UCSD-AML1 (cell line): ENCODE measurements at regions not wholly inside any gene's neighbourhood (a gene's known extent, or its start where the extent isn't known, plus 50 kb on each side); places are given as distances from the start of the nearest gene placed in this dataset.
A peak's percentile ranks its signal among the peaks of the same experiment; 100 is the strongest.
"Not testable (repeated sequence)": the region's sequence is repeated elsewhere in the genome, so short reads cannot be mapped to it uniquely, and the experiment has no call there.

Experiments
- DNase-seq: peaks from one replicate; lab custom pipeline; 2025; ENCODE audit not compliant: unreplicated experiment; lab: John Stamatoyannopoulos, UW

DNA sequence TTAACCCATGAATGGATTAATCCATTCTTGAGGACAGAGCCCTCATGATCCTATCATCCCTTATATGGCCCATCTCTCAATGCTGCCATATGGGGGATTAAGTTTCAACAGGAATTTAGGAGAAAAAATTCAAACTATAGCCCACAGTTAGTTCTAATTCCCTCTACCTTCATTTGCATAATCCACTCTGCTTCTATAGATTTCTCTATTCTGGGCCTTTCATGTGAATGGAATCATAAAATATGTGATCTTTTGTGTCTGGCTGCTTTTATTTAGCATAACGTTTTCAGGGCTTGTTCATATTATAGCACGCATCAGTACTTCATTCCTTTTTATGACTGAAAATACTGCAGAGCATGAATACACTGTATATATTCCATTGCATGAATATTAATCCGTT is 55.4 kb downstream of the CTSL start:
- no peak for DNase-seq

GRCh38 chr9:87783180-87783579 is 57.3 kb downstream of the CTSL start:
- no peak for DNase-seq

GRCh38 chr9:87785315-87785970 is 59.5 kb downstream of the CTSL start:
- not testable (repeated sequence) for DNase-seq

DNA sequence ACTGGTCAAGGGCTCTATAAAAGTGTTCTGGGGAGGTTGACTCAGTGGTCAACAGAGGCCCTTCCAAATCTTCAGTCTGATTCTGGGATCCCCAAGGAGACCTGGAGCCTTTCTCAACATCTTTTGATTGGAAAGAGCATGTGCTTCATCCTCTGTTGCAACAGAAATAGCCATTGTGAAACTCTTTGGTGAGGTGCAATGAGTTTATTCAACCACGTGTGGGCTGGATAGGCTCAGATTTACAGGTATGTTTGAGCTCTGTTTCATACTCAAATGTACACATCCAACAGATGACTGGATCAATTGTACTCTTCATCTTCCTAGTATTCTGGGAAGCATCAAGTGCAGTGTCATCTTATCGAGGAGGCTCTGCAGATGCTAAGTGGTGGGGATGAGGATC is 60.5 kb downstream of the CTSL start:
- no peak for DNase-seq

GRCh38 chr9:87786876-87787275 is 61.0 kb downstream of the CTSL start:
- no peak for DNase-seq

- DNase-seq, result no peak
Measured at GRCh38 chr9:87787735-87788134, 61.8 kb downstream of the CTSL start.

- peak; percentile 76 for DNase-seq
Measured at GRCh38 chr9:87792831-87793288, 66.9 kb downstream of the CTSL start.

GRCh38 chr9:87793292-87793691 is 67.4 kb downstream of the CTSL start:
- DNase-seq, result no peak

DNA sequence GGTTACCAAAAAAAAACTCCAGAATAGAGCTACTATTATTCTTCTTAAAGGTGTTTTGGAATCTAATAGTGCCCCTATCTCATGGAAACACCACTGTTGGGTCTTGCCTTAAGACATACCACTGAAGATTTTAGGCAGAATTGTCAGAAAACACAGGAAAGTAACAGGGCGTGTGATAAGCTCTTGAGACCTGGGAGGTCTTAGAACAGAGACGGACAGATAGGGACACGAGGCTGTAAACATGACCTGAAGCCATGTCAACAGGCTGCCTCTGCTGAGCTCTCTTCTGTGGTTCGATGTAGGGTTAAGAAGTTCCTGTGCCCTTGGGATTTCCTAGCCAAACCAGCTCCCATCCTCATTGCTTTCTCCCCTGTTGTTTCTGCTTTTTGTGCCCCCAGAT is 69.3 kb downstream of the CTSL start:
- DNase-seq, result no peak

DNA sequence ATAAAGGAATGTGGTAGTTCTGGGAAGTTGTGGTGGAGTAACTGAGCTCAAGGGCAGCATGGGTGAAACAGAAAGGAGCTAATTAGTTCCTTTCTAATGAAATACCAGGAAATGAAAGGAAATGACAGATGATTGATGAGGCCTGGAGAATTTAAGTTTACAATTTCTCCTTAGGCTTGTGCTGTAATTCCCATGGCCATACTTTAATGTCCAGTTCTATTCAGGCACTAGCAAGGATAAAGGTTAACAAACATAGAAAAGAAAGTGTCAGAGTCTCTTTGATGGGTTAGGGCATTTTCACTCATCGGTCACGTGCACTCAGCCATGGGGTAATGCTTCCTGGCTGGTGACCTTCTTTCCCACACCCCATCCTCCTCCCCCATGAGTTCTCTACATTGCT is 70.3 kb downstream of the CTSL start:
- DNase-seq, result no peak

DNA sequence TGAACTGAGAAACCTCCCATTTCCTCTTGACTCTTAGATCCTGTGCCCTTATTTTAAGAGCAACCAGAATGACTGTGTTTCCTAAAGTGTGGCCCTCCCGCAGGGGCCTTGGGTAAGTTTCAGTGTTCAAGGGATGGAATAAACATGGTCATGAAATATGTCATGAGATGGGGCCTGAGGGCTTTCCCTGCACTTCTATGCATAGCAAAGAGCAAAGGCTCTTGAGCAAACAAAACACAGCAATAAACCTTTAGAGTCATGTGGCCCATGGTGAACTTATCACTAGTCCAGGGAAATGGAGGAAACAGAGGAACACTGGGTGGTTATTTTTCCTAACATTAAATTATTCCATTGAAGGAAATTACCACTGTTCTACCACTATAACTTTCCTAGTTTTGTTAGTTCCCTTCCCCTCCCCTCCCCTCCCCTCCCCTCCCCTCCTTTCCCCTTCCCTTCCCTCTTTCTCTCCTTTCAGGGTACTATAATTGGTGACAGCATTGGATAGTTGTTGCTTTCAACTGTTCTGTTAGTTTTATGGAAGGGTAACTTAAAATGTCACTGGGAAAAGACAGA is 72.4 kb downstream of the CTSL start:
- no peak for DNase-seq

- DNase-seq, result no peak
Measured at GRCh38 chr9:87799503-87799902, 73.6 kb downstream of the CTSL start.

- DNase-seq, result no peak
Measured at GRCh38 chr9:87800456-87800855, 74.5 kb downstream of the CTSL start.

DNA sequence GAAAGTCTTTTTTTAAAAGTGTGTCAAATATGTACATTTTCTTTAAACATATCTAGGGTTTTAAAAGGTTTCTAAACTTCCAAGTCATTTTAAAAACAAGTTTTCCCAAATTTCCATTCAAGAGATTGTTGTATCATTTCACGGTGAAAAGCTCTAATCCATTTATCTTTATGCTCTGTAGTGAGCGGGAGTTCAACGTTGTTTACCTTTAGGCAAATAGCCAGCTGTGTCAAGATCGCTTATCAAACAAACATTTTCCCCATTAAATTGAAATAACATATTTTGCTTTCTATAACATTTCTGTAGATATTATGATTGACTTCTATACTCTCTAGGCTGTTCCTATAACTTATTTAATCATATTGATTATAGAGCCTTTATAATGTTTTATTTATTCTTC is 75.1 kb downstream of the CTSL start:
- no peak for DNase-seq

DNA sequence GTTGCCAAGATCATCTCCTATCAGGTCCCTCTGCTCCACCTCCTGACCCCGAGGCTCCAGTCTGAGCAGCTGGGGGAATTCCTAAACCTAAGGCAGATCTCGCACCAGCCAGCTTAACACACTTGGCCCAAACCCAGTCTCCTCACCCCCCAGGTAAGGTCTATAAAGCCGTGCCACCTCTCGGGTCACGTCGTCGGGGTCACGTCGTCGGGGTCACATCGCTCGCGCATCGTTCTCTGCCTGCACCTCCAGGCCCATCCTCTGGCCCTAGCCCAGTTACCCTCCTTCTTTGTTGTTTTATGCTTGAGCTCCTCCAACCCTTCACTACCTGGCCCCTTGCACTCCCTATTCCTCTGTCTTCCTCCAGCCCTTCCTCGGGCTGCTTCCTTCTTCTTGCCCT is 77.2 kb downstream of the CTSL start:
- no peak for DNase-seq

DNA sequence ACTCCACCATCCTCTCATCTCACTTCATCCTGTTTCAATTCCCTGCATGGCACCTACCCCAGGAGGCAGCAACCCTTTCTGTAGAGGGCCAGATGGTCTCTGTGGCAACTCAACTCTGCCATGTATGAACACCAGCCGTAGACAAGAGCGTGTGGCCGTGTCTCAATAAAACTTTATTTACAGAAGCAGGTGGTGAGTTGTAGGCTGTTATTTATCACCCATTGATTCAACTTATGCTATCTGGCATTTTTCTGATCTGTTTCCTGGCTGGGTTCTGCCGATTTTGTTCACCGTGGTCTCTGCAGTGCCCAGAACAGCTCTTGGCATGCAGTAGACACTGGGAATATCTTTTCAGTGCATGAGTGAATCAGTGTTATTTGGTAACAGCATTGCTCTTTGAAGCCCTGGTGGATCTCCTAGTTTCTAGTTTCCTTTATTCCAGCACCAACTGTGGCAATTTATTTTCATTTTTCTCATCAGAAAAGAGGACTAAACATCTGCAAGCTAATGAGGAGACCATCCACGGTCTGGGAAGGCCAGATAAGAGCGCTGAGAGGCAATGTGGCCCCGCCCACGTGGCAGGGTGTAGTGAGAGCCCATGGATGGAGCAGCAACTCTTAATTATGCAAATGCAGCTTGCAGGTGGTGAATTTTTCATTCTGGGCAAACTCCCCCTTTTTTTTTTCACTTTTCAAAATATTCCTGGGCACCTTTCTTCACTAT is 77.9 kb downstream of the CTSL start:
- no peak for DNase-seq

- no peak for DNase-seq
Measured at GRCh38 chr9:87805259-87805658, 77.4 kb upstream of the SPATA31E1 start.

DNA sequence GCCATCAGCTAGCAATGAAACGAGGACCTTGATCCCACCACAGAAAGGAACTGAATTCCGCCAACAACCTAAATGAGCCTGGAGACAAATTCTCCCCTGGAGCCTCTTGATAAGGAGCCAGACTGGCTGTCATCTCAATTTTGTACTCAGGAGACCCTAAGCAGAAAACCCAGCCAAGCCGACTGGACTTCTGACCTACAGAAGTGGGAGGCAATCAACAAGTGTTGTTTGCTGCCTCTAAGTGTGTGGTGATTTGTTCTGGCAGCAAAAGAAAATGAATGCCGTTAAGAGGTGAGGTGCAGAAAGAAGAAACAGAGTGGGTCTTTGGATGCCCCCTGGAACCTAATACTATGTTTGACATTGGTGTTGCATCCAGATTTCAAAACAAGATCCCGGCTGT is 72.7 kb upstream of the SPATA31E1 start:
- no peak for DNase-seq

GRCh38 chr9:87810679-87811178 is 71.9 kb upstream of the SPATA31E1 start:
- DNase-seq, result no peak

DNA sequence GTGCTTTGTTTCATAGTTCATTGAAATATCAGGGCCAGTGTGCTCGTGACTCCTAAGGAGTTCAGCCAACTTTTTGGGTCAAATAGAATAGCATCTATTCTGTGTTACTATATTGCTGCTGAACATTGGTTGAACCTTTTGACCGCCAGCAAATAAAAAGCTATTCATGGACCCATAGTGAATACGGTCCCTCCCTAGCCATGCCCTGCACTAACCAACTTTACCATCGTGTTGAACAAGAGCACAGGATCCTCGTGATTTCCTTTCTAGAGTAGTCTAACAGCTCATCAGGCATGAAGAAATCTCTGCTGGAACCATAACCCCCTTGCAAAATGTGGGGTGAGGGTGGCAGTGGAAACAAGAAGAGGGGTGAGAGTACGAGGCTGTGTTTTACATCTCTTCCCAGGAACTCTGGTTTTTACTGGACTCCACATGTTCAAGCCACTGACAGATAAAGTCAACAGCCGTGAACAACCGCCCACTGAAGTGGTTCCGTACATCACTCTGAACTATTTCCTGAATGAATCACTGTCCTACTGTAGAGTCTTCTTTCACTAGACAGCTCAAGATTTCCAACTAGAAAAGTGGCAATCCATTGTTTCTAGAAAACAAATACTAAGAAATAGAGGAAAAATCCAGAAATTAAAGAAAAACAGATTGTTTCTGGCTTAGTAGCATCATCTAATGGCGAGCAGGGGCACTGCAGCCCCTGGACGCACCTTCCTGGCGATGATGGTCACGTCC is 70.1 kb upstream of the SPATA31E1 start:
- DNase-seq, result no peak

DNA sequence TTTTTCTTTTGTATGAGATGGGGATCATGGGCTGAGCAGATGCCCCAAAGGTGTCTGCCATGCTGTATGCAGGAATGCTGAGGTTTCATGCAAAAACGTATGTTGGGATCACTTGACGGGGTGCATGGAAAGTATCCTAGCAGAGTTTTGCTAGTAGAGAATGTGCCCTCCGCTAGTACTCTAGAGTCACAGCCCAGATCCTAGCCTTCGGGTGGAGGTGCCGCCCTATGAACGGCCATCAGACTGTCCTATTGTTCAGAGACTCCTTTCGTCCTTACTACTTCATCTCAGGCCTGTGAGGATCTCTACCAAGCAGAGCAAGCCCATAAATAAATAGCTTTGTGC is 69.6 kb upstream of the SPATA31E1 start:
- DNase-seq, result no peak

DNA sequence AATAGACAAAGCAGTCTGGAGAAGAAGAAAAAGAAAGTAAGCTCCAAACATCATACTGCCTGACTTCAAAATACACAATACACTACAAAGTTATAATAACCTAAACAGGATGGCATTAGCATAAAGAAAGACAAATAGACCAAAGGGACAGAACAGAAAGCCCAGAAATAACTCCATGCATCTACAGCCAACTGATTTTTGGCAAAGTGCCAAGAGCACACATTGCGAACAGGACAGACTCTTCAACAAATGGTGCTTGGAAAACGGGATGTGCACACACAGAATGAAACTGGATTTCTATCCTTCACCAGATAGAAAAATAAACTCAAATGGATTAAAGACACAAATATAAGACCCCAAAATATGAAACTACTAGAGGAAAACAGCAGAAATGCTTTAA is 66.6 kb upstream of the SPATA31E1 start:
- DNase-seq, result no peak
